ENCODE measurements at regions not wholly inside any gene's neighbourhood (a gene's known extent, or its start where the extent isn't known, plus 50 kb on each side); places are given as distances from the start of the nearest gene placed in this dataset.
A peak's percentile ranks its signal among the peaks of the same experiment; 100 is the strongest.
"Not testable (repeated sequence)": the region's sequence is repeated elsewhere in the genome, so short reads cannot be mapped to it uniquely, and the experiment has no call there.

GRCh38 chr17:21513012-21513570 is 136.9 kb downstream of the KCNJ12 start:
- TF ChIP-seq, protein P1, sequence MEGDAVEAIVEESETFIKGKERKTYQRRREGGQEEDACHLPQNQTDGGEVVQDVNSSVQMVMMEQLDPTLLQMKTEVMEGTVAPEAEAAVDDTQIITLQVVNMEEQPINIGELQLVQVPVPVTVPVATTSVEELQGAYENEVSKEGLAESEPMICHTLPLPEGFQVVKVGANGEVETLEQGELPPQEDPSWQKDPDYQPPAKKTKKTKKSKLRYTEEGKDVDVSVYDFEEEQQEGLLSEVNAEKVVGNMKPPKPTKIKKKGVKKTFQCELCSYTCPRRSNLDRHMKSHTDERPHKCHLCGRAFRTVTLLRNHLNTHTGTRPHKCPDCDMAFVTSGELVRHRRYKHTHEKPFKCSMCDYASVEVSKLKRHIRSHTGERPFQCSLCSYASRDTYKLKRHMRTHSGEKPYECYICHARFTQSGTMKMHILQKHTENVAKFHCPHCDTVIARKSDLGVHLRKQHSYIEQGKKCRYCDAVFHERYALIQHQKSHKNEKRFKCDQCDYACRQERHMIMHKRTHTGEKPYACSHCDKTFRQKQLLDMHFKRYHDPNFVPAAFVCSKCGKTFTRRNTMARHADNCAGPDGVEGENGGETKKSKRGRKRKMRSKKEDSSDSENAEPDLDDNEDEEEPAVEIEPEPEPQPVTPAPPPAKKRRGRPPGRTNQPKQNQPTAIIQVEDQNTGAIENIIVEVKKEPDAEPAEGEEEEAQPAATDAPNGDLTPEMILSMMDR (IDR thresholded peaks at IDR 0.05): peak; percentile 64 to 83 (median 71)
- H3K4me1 ChIP-seq: peaks cover 0 to 7% of the 10 kb centered on the region in 2 donors
- H3K9me3 ChIP-seq: no peaks in the 10 kb centered on the region
- no peak overlapping the region for H3K27ac ChIP-seq
- peak overlapping the region in 1 of 2 donors; percentile 22 for H3K4me3 ChIP-seq
- peak in 1 of 2 donors; percentile 86 for DNase-seq (ENCODE audit: low spot score in 2 of 2)
- intact Hi-C loops (cut with DNase I): loop anchor here (5.0 kb wide), 2 partner anchors 201 to 471 kb away; partner anchors contain the start of gene USP22
- no peaks in the 10 kb centered on the region for H3K36me3 ChIP-seq
- no peaks in the 10 kb centered on the region for H3K27me3 ChIP-seq

GRCh38 chr17:21514567-21514966 is 138.4 kb downstream of the KCNJ12 start:
- not testable (repeated sequence) for DNase-seq (ENCODE audit: low spot score in 2 of 2)
- intact Hi-C loops (cut with DNase I): loop anchor here (5.0 kb wide), 2 partner anchors 202 to 472 kb away; partner anchors contain the start of gene USP22

GRCh38 chr17:21517538-21518293 is 141.6 kb downstream of the KCNJ12 start:
- H3K27me3 ChIP-seq: no peaks in the 10 kb centered on the region
- peaks cover 0 to 2% of the 10 kb centered on the region in 2 donors for H3K4me1 ChIP-seq
- H3K4me3 ChIP-seq: no peak overlapping the region
- no peaks in the 10 kb centered on the region for H3K9me3 ChIP-seq
- H3K36me3 ChIP-seq: no peaks in the 10 kb centered on the region
- TF ChIP-seq, protein P1 (IDR thresholded peaks at IDR 0.05): no peak
- no peak for DNase-seq (ENCODE audit: low spot score in 2 of 2)
- no peak overlapping the region for H3K27ac ChIP-seq
- intact Hi-C loops (cut with DNase I): no loop called here

More at GRCh38 chr17:21514567-21514966, 138.4 kb downstream of the KCNJ12 start:
- H3K4me1 ChIP-seq, H3K9me3 ChIP-seq, H3K36me3 ChIP-seq, H3K27me3 ChIP-seq, H3K4me3 ChIP-seq, H3K27ac ChIP-seq: not testable (repeated sequence)

DNA sequence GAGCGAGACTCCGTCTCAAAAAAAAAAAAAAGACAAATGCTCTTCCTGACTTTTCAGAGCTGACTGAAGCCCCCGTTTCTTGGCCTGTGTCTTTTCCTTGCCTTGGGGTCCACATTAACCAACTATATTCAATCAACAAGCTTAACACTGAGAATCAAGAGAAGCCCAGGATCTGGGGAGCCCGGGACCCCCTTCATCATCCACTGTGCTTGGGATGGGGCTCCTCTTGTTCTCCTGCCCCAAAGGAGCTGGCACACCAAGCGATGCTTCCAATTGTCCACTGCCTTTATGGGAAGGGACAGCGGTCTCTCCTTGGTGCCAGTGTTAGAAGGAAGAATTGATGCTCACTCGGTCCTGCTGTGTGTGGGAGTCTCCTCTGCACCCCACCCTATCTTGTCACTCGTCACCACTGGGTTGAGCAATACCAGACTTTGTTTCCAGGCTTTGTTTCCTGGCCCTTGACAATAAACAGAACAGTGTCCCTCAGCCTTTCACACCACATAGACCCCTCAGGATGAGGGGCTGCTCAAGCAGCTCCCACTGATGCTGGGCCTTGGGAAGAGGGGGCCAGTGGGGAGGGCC is 146.7 kb downstream of the KCNJ12 start:
- Histone ChIP-seq H3K9me3 (no peaks in the 10 kb centered on the region), H3K4me1 (no peaks in the 10 kb centered on the region), H3K36me3 (no peaks in the 10 kb centered on the region), H3K27me3 (no peaks in the 10 kb centered on the region), H3K4me3 (no peak overlapping the region), H3K27ac (no peak overlapping the region)
- no peak for DNase-seq (ENCODE audit: low spot score in 2 of 2)
- intact Hi-C loops (cut with DNase I): no loop called here
- TF ChIP-seq, protein P1 (IDR thresholded peaks at IDR 0.05): no peak

GRCh38 chr17:21523497-21524210 is 147.5 kb downstream of the KCNJ12 start:
- no peak overlapping the region for H3K4me3 ChIP-seq
- H3K27me3 ChIP-seq: no peaks in the 10 kb centered on the region
- H3K9me3 ChIP-seq: no peaks in the 10 kb centered on the region
- intact Hi-C loops (cut with DNase I): no loop called here
- TF ChIP-seq, protein P1 (IDR thresholded peaks at IDR 0.05): no peak
- H3K27ac ChIP-seq: no peak overlapping the region
- DNase-seq (ENCODE audit: low spot score in 2 of 2): no peak
- H3K4me1 ChIP-seq: no peaks in the 10 kb centered on the region
- no peaks in the 10 kb centered on the region for H3K36me3 ChIP-seq
